ENCODE measurements at regions not wholly inside any gene's neighbourhood (a gene's known extent, or its start where the extent isn't known, plus 50 kb on each side); places are given as distances from the start of the nearest gene placed in this dataset.

- H3K27me3 ChIP-seq (ENCODE audit: control insufficient read depth, insufficient read depth, low read length), result no peaks in the 10 kb centered on the region
- H3K36me3 ChIP-seq (ENCODE audit: control insufficient read depth, insufficient read depth, low read length), result no peaks in the 10 kb centered on the region
- no peaks in the 10 kb centered on the region for H3K79me2 ChIP-seq (ENCODE audit: control insufficient read depth, insufficient read depth, low read length)
- TF ChIP-seq CTCF (conservative IDR thresholded peaks at IDR 0.05 in 1 of 2, IDR thresholded peaks at IDR 0.05 in 1 of 2; ENCODE audit: low read depth in 1 of 2, low read length in 2 of 2) (no peak), EZH2 (IDR thresholded peaks at IDR 0.05; ENCODE audit: low read length, missing control alignments) (no peak)
- no peaks in the 10 kb centered on the region for H3K4me1 ChIP-seq (ENCODE audit: control insufficient read depth, extremely low read depth, insufficient read depth, low read length)
- no peaks in the 10 kb centered on the region for H3K9me3 ChIP-seq (ENCODE audit: control insufficient read depth, insufficient read depth, low read depth, low read length)
- H3K4me3 ChIP-seq (replicated peaks in 1 of 4; ENCODE audit: control extremely low read depth in 1 of 4, insufficient read depth in 1 of 4, low read depth in 3 of 4, low read length in 4 of 4), result no peak overlapping the region
- H4K20me1 ChIP-seq (ENCODE audit: control insufficient read depth, extremely low read depth, insufficient read depth, low read length), result no peaks in the 10 kb centered on the region
- no peak overlapping the region for H3K9ac ChIP-seq (ENCODE audit: insufficient read depth, low read length)
- no peak overlapping the region for H2AFZ ChIP-seq (ENCODE audit: low read length)
- no peak for DNase-seq (ENCODE audit: low read depth in 2 of 2)
- no peak overlapping the region for H3K27ac ChIP-seq (ENCODE audit: insufficient read depth, low read length)
- H3K4me2 ChIP-seq (ENCODE audit: extremely low read depth, insufficient read depth, low read length), result no peak overlapping the region
These were observed 283.8 kb upstream of the TMEM161B start for GRCh38 chr5:88552426-88552825.

- Histone ChIP-seq H3K79me2 (ENCODE audit: control insufficient read depth, insufficient read depth, low read length) (no peaks in the 10 kb centered on the region), H3K27me3 (ENCODE audit: control insufficient read depth, insufficient read depth, low read length) (no peaks in the 10 kb centered on the region), H3K4me2 (ENCODE audit: extremely low read depth, insufficient read depth, low read length) (no peak overlapping the region), H3K4me3 (replicated peaks in 1 of 4; ENCODE audit: control extremely low read depth in 1 of 4, insufficient read depth in 1 of 4, low read depth in 3 of 4, low read length in 4 of 4) (no peak overlapping the region), H3K27ac (ENCODE audit: insufficient read depth, low read length) (no peak overlapping the region), H2AFZ (ENCODE audit: low read length) (no peak overlapping the region), H3K36me3 (ENCODE audit: control insufficient read depth, insufficient read depth, low read length) (no peaks in the 10 kb centered on the region), H3K9me3 (ENCODE audit: control insufficient read depth, insufficient read depth, low read depth, low read length) (no peaks in the 10 kb centered on the region), H3K4me1 (ENCODE audit: control insufficient read depth, extremely low read depth, insufficient read depth, low read length) (no peaks in the 10 kb centered on the region), H3K9ac (ENCODE audit: insufficient read depth, low read length) (no peak overlapping the region), H4K20me1 (ENCODE audit: control insufficient read depth, extremely low read depth, insufficient read depth, low read length) (no peaks in the 10 kb centered on the region)
- TF ChIP-seq EZH2 (IDR thresholded peaks at IDR 0.05; ENCODE audit: low read length, missing control alignments) (no peak), CTCF (conservative IDR thresholded peaks at IDR 0.05 in 1 of 2, IDR thresholded peaks at IDR 0.05 in 1 of 2; ENCODE audit: low read depth in 1 of 2, low read length in 2 of 2) (no peak)
- no peak for DNase-seq (ENCODE audit: low read depth in 2 of 2)
These were observed 283.2 kb upstream of the TMEM161B start for GRCh38 chr5:88551724-88552345.

- Histone ChIP-seq H3K36me3 (ENCODE audit: control insufficient read depth, insufficient read depth, low read length) (no peaks in the 10 kb centered on the region), H3K27ac (ENCODE audit: insufficient read depth, low read length) (no peak overlapping the region), H3K4me1 (ENCODE audit: control insufficient read depth, extremely low read depth, insufficient read depth, low read length) (no peaks in the 10 kb centered on the region), H3K4me3 (replicated peaks in 1 of 4; ENCODE audit: control extremely low read depth in 1 of 4, insufficient read depth in 1 of 4, low read depth in 3 of 4, low read length in 4 of 4) (no peak overlapping the region), H3K9ac (ENCODE audit: insufficient read depth, low read length) (no peak overlapping the region), H3K27me3 (ENCODE audit: control insufficient read depth, insufficient read depth, low read length) (no peaks in the 10 kb centered on the region), H3K9me3 (ENCODE audit: control insufficient read depth, insufficient read depth, low read depth, low read length) (no peaks in the 10 kb centered on the region), H3K4me2 (ENCODE audit: extremely low read depth, insufficient read depth, low read length) (no peak overlapping the region), H3K79me2 (ENCODE audit: control insufficient read depth, insufficient read depth, low read length) (no peaks in the 10 kb centered on the region), H4K20me1 (ENCODE audit: control insufficient read depth, extremely low read depth, insufficient read depth, low read length) (no peaks in the 10 kb centered on the region), H2AFZ (ENCODE audit: low read length) (no peak overlapping the region)
- no peak for TF ChIP-seq EZH2 (IDR thresholded peaks at IDR 0.05; ENCODE audit: low read length, missing control alignments)
- TF ChIP-seq CTCF (conservative IDR thresholded peaks at IDR 0.05 in 1 of 2, IDR thresholded peaks at IDR 0.05 in 1 of 2; ENCODE audit: low read depth in 1 of 2, low read length in 2 of 2), result no peak
- DNase-seq (ENCODE audit: low read depth in 2 of 2), result no peak
These were observed 282.1 kb upstream of the TMEM161B start for GRCh38 chr5:88550736-88551135.

Data from fibroblast of lung (primary cell).